Prostate gland (tissue), 2 donors: ENCODE measurements at regions not wholly inside any gene's neighbourhood (a gene's known extent, or its start where the extent isn't known, plus 50 kb on each side); places are given as distances from the start of the nearest gene placed in this dataset.

ENCODE experiments used
- CTCF ChIP-seq, 4 experiments: fragments of 200-600 bp in 2 of 4; fragments of 450-650 bp in 2 of 4; sonication (generic) in 2 of 4; IDR thresholded peaks; 1 replicate in 3 of 4; 2 replicates in 1 of 4; pipeline ENCODE4 v1.5.1; 2016 to 2019; ENCODE audit warnings: antibody characterized with exemption in 4 of 4, mild to moderate bottlenecking in 2 of 4, moderate library complexity in 2 of 4
- POLR2A ChIP-seq: fragments of 450-650 bp; IDR thresholded peaks from one replicate; pipeline ENCODE4 v1.6.1; 2016; ENCODE audit warnings: antibody characterized with exemption, mild to moderate bottlenecking

DNA sequence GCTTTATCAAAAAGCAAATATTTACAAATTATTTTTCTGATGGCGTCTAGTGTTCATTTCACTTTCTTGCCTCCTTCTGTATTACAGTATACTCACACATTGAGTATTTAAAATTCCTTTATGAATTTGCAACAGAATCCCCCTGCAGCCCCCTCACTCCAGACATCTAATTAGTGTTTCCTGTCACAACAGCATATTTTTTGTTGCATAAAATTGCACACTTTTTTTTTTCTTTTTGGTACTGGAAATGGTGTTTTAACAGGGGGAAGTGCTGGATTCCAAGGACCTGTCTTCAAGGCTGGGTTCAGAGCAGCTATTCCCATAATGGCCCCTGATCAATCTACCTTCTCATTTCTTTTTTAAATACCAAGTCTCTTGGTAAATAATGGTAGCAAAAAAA is 184.3 kb upstream of the HMCN1 start:
- TF ChIP-seq CTCF (IDR thresholded peaks at IDR 0.05) = no peak
- no peak for TF ChIP-seq POLR2A
